GM23338 (cell line): ENCODE measurements at regions not wholly inside any gene's neighbourhood (a gene's known extent, or its start where the extent isn't known, plus 50 kb on each side); places are given as distances from the start of the nearest gene placed in this dataset.

Experiments used
- ETS1 ChIP-seq: IDR thresholded peaks from 2 replicates; pipeline ENCODE4 v1.6.1; 2016; ENCODE audit warnings: antibody characterized with exemption
- EZH2 ChIP-seq: fragments of 200-600 bp; sonication (generic); IDR thresholded peaks from one replicate; pipeline ENCODE4 v1.8.0; 2017; ENCODE audit warnings: antibody characterized with exemption, mild to moderate bottlenecking, low read depth; ENCODE audit not compliant: unreplicated experiment
- POLR2AphosphoS5 ChIP-seq: IDR thresholded peaks from 2 replicates; pipeline ENCODE4 v1.6.1; 2016; ENCODE audit warnings: antibody characterized with exemption, low read depth
- STAT1 ChIP-seq: IDR thresholded peaks from one replicate; pipeline ENCODE4 v1.6.1; 2016; ENCODE audit warnings: antibody characterized with exemption; ENCODE audit not compliant: unreplicated experiment
- TF ChIP-seq, protein P1 (sequence below), 2 experiments: fragments of 200-600 bp in 1 of 2; sonication (generic) in 1 of 2; conservative IDR thresholded peaks; 2 replicates each; pipeline versions ENCODE4 v1.5.1 to v1.6.1; 2016 to 2017; ENCODE audit warnings: antibody characterized with exemption in 2 of 2, low read depth in 2 of 2, mild to moderate bottlenecking in 2 of 2, moderate library complexity in 1 of 2
- TF ChIP-seq, protein P2 (sequence below): IDR thresholded peaks from one replicate; pipeline ENCODE4 v1.6.1; 2018; ENCODE audit warnings: antibody characterized with exemption; ENCODE audit not compliant: unreplicated experiment

GRCh38 chr6:1230689-1231605 lies 81.0 kb upstream of the FOXQ1 start:
- TF ChIP-seq EZH2: no peak
- TF ChIP-seq STAT1: no peak
- TF ChIP-seq, protein P1, sequence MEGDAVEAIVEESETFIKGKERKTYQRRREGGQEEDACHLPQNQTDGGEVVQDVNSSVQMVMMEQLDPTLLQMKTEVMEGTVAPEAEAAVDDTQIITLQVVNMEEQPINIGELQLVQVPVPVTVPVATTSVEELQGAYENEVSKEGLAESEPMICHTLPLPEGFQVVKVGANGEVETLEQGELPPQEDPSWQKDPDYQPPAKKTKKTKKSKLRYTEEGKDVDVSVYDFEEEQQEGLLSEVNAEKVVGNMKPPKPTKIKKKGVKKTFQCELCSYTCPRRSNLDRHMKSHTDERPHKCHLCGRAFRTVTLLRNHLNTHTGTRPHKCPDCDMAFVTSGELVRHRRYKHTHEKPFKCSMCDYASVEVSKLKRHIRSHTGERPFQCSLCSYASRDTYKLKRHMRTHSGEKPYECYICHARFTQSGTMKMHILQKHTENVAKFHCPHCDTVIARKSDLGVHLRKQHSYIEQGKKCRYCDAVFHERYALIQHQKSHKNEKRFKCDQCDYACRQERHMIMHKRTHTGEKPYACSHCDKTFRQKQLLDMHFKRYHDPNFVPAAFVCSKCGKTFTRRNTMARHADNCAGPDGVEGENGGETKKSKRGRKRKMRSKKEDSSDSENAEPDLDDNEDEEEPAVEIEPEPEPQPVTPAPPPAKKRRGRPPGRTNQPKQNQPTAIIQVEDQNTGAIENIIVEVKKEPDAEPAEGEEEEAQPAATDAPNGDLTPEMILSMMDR (conservative IDR thresholded peaks at IDR 0.05; ENCODE audit: low read depth in 2 of 2): no peak
- TF ChIP-seq, protein P2, sequence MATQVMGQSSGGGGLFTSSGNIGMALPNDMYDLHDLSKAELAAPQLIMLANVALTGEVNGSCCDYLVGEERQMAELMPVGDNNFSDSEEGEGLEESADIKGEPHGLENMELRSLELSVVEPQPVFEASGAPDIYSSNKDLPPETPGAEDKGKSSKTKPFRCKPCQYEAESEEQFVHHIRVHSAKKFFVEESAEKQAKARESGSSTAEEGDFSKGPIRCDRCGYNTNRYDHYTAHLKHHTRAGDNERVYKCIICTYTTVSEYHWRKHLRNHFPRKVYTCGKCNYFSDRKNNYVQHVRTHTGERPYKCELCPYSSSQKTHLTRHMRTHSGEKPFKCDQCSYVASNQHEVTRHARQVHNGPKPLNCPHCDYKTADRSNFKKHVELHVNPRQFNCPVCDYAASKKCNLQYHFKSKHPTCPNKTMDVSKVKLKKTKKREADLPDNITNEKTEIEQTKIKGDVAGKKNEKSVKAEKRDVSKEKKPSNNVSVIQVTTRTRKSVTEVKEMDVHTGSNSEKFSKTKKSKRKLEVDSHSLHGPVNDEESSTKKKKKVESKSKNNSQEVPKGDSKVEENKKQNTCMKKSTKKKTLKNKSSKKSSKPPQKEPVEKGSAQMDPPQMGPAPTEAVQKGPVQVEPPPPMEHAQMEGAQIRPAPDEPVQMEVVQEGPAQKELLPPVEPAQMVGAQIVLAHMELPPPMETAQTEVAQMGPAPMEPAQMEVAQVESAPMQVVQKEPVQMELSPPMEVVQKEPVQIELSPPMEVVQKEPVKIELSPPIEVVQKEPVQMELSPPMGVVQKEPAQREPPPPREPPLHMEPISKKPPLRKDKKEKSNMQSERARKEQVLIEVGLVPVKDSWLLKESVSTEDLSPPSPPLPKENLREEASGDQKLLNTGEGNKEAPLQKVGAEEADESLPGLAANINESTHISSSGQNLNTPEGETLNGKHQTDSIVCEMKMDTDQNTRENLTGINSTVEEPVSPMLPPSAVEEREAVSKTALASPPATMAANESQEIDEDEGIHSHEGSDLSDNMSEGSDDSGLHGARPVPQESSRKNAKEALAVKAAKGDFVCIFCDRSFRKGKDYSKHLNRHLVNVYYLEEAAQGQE: no peak
- TF ChIP-seq POLR2AphosphoS5: no peak
- TF ChIP-seq ETS1: no peak
